WTC11 (cell line): ENCODE measurements at regions not wholly inside any gene's neighbourhood (a gene's known extent, or its start where the extent isn't known, plus 50 kb on each side); places are given as distances from the start of the nearest gene placed in this dataset.
A peak's percentile ranks its signal among the peaks of the same experiment; 100 is the strongest.

Experiments
- ATAC-seq: fragments of 200-7000 bp; cut with Tn5 transposase; 2 replicates; pipeline ENCODE4 v1.10.0; 2021; ENCODE audit warnings: mild to moderate bottlenecking, moderate library complexity
- CTCF ChIA-PET: fragments of 300-600 bp; sonication (Branson Sonifier 250); formaldehyde crosslinking; loops from one replicate; lab custom pipeline; 2021; ENCODE audit warnings: antibody characterized with exemption; lab: Charles Lee
- POLR2A ChIA-PET: fragments of 350-600 bp; sonication (Branson Sonifier 250); formaldehyde crosslinking; loops from one replicate; lab custom pipeline; 2021; ENCODE audit warnings: antibody characterized with exemption; lab: Charles Lee
- DNase-seq: peaks from one replicate; pipeline ENCODE4 v3.0.0; 2021; ENCODE audit warnings: low spot score
- H3K27ac Mint-ChIP-seq: 2 replicates; pipeline ENCODE4 v1.8.0; 2021; ENCODE audit warnings: mixed read lengths
- H3K27me3 Mint-ChIP-seq: 2 replicates; pipeline ENCODE4 v1.8.0; 2021; ENCODE audit warnings: low read depth, mild to moderate bottlenecking, moderate library complexity, mixed read lengths
- H3K36me3 Mint-ChIP-seq: 2 replicates; pipeline ENCODE4 v1.8.0; 2021; ENCODE audit warnings: mixed read lengths
- H3K4me1 Mint-ChIP-seq: 2 replicates; pipeline ENCODE4 v1.8.0; 2022; ENCODE audit warnings: mixed read lengths
- H3K4me3 Mint-ChIP-seq: 2 replicates; pipeline ENCODE4 v1.8.0; 2021; ENCODE audit warnings: mild to moderate bottlenecking, moderate library complexity, mixed read lengths
- H3K9me3 Mint-ChIP-seq: 2 replicates; pipeline ENCODE4 v1.8.0; 2021; ENCODE audit warnings: mixed read lengths
- CDX4 ChIP-seq: fragments of 250-450 bp; sonication (Bioruptor Pico); IDR thresholded peaks from 2 replicates; pipeline ENCODE4 v1.9.0; 2021; ENCODE audit warnings: moderate library complexity, mild to moderate bottlenecking, inconsistent platforms, borderline replicate concordance
- CREB1 ChIP-seq: sonication (generic); formaldehyde crosslinking; IDR thresholded peaks from 2 replicates; pipeline ENCODE4 v1.8.0; 2023; ENCODE audit warnings: mild to moderate bottlenecking, missing genetic modification reagents
- E2F4 ChIP-seq: sonication (generic); formaldehyde crosslinking; IDR thresholded peaks from 2 replicates; pipeline ENCODE4 v1.8.1; 2022; ENCODE audit warnings: low read depth, mild to moderate bottlenecking, moderate library complexity, missing genetic modification reagents, borderline replicate concordance
- E2F5 ChIP-seq: sonication (generic); formaldehyde crosslinking; IDR thresholded peaks from 2 replicates; pipeline ENCODE4 v1.8.1; 2022; ENCODE audit warnings: mild to moderate bottlenecking, moderate library complexity, missing genetic modification reagents
- FOXJ3 ChIP-seq: sonication (generic); formaldehyde crosslinking; IDR thresholded peaks from 2 replicates; pipeline ENCODE4 v1.9.0; 2021; ENCODE audit warnings: missing genetic modification reagents, mild to moderate bottlenecking, borderline replicate concordance
- GABPB1 ChIP-seq: sonication (generic); formaldehyde crosslinking; IDR thresholded peaks from 2 replicates; pipeline ENCODE4 v1.8.1; 2023; ENCODE audit warnings: mild to moderate bottlenecking, missing genetic modification reagents
- GRHL2 ChIP-seq: fragments of 250-450 bp; sonication (Bioruptor Pico); IDR thresholded peaks from 2 replicates; pipeline ENCODE4 v1.8.0; 2022; ENCODE audit warnings: mild to moderate bottlenecking, moderate library complexity; ENCODE audit not compliant: insufficient replicate concordance, severe bottlenecking
- JUN ChIP-seq: sonication (generic); formaldehyde crosslinking; IDR thresholded peaks from 2 replicates; pipeline ENCODE4 v1.8.0; 2023; ENCODE audit warnings: mild to moderate bottlenecking, missing genetic modification reagents
- MYBL2 ChIP-seq: sonication (generic); formaldehyde crosslinking; IDR thresholded peaks from 2 replicates; pipeline ENCODE4 v1.8.1; 2023; ENCODE audit warnings: mild to moderate bottlenecking, moderate library complexity, missing genetic modification reagents
- NFE2L1 ChIP-seq: sonication (generic); formaldehyde crosslinking; IDR thresholded peaks from 2 replicates; pipeline ENCODE4 v1.8.1; 2023; ENCODE audit warnings: missing genetic modification reagents
- NFYB ChIP-seq: sonication (generic); formaldehyde crosslinking; conservative IDR thresholded peaks from 2 replicates; pipeline ENCODE4 v1.8.0; 2022; ENCODE audit warnings: low read depth, missing genetic modification reagents
- NR1H2 ChIP-seq: sonication (generic); formaldehyde crosslinking; IDR thresholded peaks from 2 replicates; pipeline ENCODE4 v1.9.0; 2021; ENCODE audit warnings: mild to moderate bottlenecking, moderate library complexity, missing genetic modification reagents
- NR2C2 ChIP-seq: sonication (generic); formaldehyde crosslinking; IDR thresholded peaks from 2 replicates; pipeline ENCODE4 v1.8.0; 2022; ENCODE audit warnings: mild to moderate bottlenecking, missing genetic modification reagents
- OVOL2 ChIP-seq: fragments of 250-450 bp; sonication (Bioruptor Pico); IDR thresholded peaks from 2 replicates; pipeline ENCODE4 v1.9.0; 2021; ENCODE audit warnings: mild to moderate bottlenecking, borderline replicate concordance
- PREB ChIP-seq: sonication (generic); formaldehyde crosslinking; IDR thresholded peaks from 2 replicates; pipeline ENCODE4 v1.8.1; 2022; ENCODE audit warnings: mild to moderate bottlenecking, missing genetic modification reagents, moderate library complexity, borderline replicate concordance
- RELA ChIP-seq: sonication (generic); formaldehyde crosslinking; IDR thresholded peaks from 2 replicates; pipeline ENCODE4 v1.8.1; 2022; ENCODE audit warnings: missing genetic modification reagents, mild to moderate bottlenecking, borderline replicate concordance
- RORB ChIP-seq: fragments of 250-450 bp; sonication (Bioruptor Pico); IDR thresholded peaks from 2 replicates; pipeline ENCODE4 v1.9.0; 2021; ENCODE audit warnings: mild to moderate bottlenecking
- SMAD3 ChIP-seq: sonication (generic); formaldehyde crosslinking; IDR thresholded peaks from 2 replicates; pipeline ENCODE4 v1.8.0; 2022; ENCODE audit warnings: missing genetic modification reagents, mild to moderate bottlenecking, borderline replicate concordance
- SMAD4 ChIP-seq: sonication (generic); formaldehyde crosslinking; IDR thresholded peaks from 2 replicates; pipeline ENCODE4 v1.8.0; 2022; ENCODE audit warnings: mild to moderate bottlenecking, missing genetic modification reagents
- TP53 ChIP-seq: sonication (generic); formaldehyde crosslinking; IDR thresholded peaks from 2 replicates; pipeline ENCODE4 v1.8.1; 2023; ENCODE audit warnings: mild to moderate bottlenecking, missing genetic modification reagents
- USF2 ChIP-seq: sonication (generic); formaldehyde crosslinking; IDR thresholded peaks from 2 replicates; pipeline ENCODE4 v1.8.1; 2023; ENCODE audit warnings: mild to moderate bottlenecking, missing genetic modification reagents, moderate library complexity
- ZMAT4 ChIP-seq: fragments of 250-450 bp; sonication (Bioruptor Pico); IDR thresholded peaks from 2 replicates; pipeline ENCODE4 v1.9.0; 2021; ENCODE audit warnings: mild to moderate bottlenecking
- ZNF232 ChIP-seq: sonication (generic); formaldehyde crosslinking; IDR thresholded peaks from 2 replicates; pipeline ENCODE4 v1.8.0; 2022; ENCODE audit warnings: mild to moderate bottlenecking, missing genetic modification reagents

- Mint-ChIP-seq H3K36me3 (no peaks in the 10 kb centered on the region), H3K27ac (no peak overlapping the region), H3K27me3 (no peaks in the 10 kb centered on the region), H3K4me3 (no peak overlapping the region), H3K4me1 (peaks cover 2% of the 10 kb centered on the region; the same call in 1 of the 2 replicates), H3K9me3 (peaks cover 5% of the 10 kb centered on the region; the same call in 1 of the 2 replicates)
- ChIA-PET CTCF (no interaction called here), POLR2A (no interaction called here)
- ATAC-seq (no peak), DNase-seq (no peak)
- TF ChIP-seq E2F4: no peak
- no peak for TF ChIP-seq PREB (CRISPR knock-in tag)
- no peak for TF ChIP-seq RELA
- no peak for TF ChIP-seq OVOL2 (CRISPR knock-in tag)
- TF ChIP-seq FOXJ3 (CRISPR knock-in tag): no peak
- no peak for TF ChIP-seq SMAD4 (CRISPR knock-in tag)
- no peak for TF ChIP-seq GRHL2 (CRISPR knock-in tag)
- no peak for TF ChIP-seq ZNF232 (CRISPR knock-in tag)
- TF ChIP-seq NFYB (CRISPR knock-in tag): no peak
- TF ChIP-seq SMAD3: no peak
- no peak for TF ChIP-seq NFE2L1 (CRISPR knock-in tag)
- TF ChIP-seq MYBL2 (CRISPR knock-in tag): no peak
- no peak for TF ChIP-seq RORB (CRISPR knock-in tag)
- TF ChIP-seq E2F5 (CRISPR knock-in tag): no peak
These were observed 233.3 kb upstream of the SFSWAP start for GRCh38 chr12:131477613-131478012.

GRCh38 chr12:131478468-131478867 is 232.4 kb upstream of the SFSWAP start:
- ATAC-seq (no peak), DNase-seq (no peak)
- H3K36me3 Mint-ChIP-seq: no peaks in the 10 kb centered on the region
- no peak overlapping the region for H3K4me3 Mint-ChIP-seq
- ChIA-PET CTCF (no interaction called here), POLR2A (no interaction called here)
- no peak for TF ChIP-seq CREB1
- no peak for TF ChIP-seq NR2C2
- no peak for TF ChIP-seq NR1H2
- TF ChIP-seq ZMAT4 (CRISPR knock-in tag): no peak
- peaks cover 2% of the 10 kb centered on the region; the same call in 1 of the 2 replicates for H3K4me1 Mint-ChIP-seq
- H3K27ac Mint-ChIP-seq: no peak overlapping the region
- no peaks in the 10 kb centered on the region; the same call in 1 of the 2 replicates for H3K27me3 Mint-ChIP-seq
- peaks cover 5% of the 10 kb centered on the region; the same call in 1 of the 2 replicates for H3K9me3 Mint-ChIP-seq

GRCh38 chr12:131482199-131482598 is 228.7 kb upstream of the SFSWAP start:
- no peak overlapping the region for H3K27ac Mint-ChIP-seq
- H3K4me3 Mint-ChIP-seq: no peak overlapping the region
- CTCF ChIA-PET: no interaction called here

More at GRCh38 chr12:131482199-131482598, 228.7 kb upstream of the SFSWAP start:
- POLR2A ChIA-PET: no interaction called here
- Mint-ChIP-seq H3K9me3 (peaks cover 2% of the 10 kb centered on the region; the same call in 1 of the 2 replicates), H3K36me3 (no peaks in the 10 kb centered on the region), H3K27me3 (no peaks in the 10 kb centered on the region; the same call in 1 of the 2 replicates), H3K4me1 (no peaks in the 10 kb centered on the region)
- DNase-seq (no peak), ATAC-seq (no peak)
- TF ChIP-seq GABPB1 (CRISPR knock-in tag) (no peak), CDX4 (CRISPR knock-in tag) (no peak), SMAD4 (CRISPR knock-in tag) (no peak), USF2 (CRISPR knock-in tag) (peak; percentile 46; the same call in 1 of the 2 replicates), TP53 (CRISPR knock-in tag) (no peak), JUN (CRISPR knock-in tag) (no peak)
